SK-N-SH (cell line): ENCODE measurements at regions not wholly inside any gene's neighbourhood (a gene's known extent, or its start where the extent isn't known, plus 50 kb on each side); places are given as distances from the start of the nearest gene placed in this dataset.

Experiments
- CTCF ChIA-PET: fragments of 300-600, 350-600 bp; formaldehyde crosslinking; extraction: SDS; loops from one replicate; lab custom pipeline; 2021; lab: Yijun Ruan, JAX
- POLR2A ChIA-PET: fragments of 350-600 bp; sonication (Branson Sonifier 250); formaldehyde crosslinking; extraction: SDS; loops from one replicate; lab custom pipeline; 2020; ENCODE audit warnings: antibody characterized with exemption, inconsistent platforms; lab: Yijun Ruan, JAX
- DNase-seq: peaks from one replicate; pipeline ENCODE4 v3.0.0; 2012
- H2AFZ ChIP-seq: fragments of 200-600 bp; sonication (generic); 2 replicates; pipeline ENCODE4 v1.8.1; 2016; ENCODE audit warnings: antibody characterized with exemption, mild to moderate bottlenecking, low read depth
- H3F3A ChIP-seq: fragments of 200-600 bp; sonication (generic); replicated peaks from 2 replicates; pipeline ENCODE3; 2016; ENCODE audit warnings: antibody characterized with exemption, mild to moderate bottlenecking; ENCODE audit not compliant: insufficient read depth
- H3K27ac ChIP-seq, 2 experiments: fragments of 200-500 bp in 1 of 2; fragments of 200-600 bp in 1 of 2; sonication (Bioruptor generic) in 1 of 2; sonication (generic), shearing (Covaris generic) in 1 of 2; 2 replicates each; pipeline versions ENCODE4 v1.5.1 to v1.6.1; 2014 to 2016; ENCODE audit warnings: low read depth in 2 of 2, inconsistent platforms in 1 of 2, low read length in 1 of 2, mild to moderate bottlenecking in 1 of 2, mixed read lengths in 1 of 2
- H3K27me3 ChIP-seq: fragments of 200-600 bp; sonication (generic), shearing (Covaris generic); 2 replicates; pipeline ENCODE4 v1.6.1; 2016; ENCODE audit warnings: mixed run types; ENCODE audit not compliant: insufficient read depth
- H3K36me3 ChIP-seq, 2 experiments: fragments of 200-500 bp in 1 of 2; fragments of 200-600 bp in 1 of 2; sonication (Bioruptor generic) in 1 of 2; sonication (generic) in 1 of 2; replicated peaks in 1 of 2; 2 replicates each; pipeline versions ENCODE3 to v1.5.1; 2014 to 2016; ENCODE audit warnings: low read length in 1 of 2, mild to moderate bottlenecking in 1 of 2; ENCODE audit not compliant: insufficient read depth in 2 of 2, control insufficient read depth in 1 of 2
- H3K4me1 ChIP-seq, 2 experiments: fragments of 200-500 bp in 1 of 2; fragments of 200-600 bp in 1 of 2; sonication (Bioruptor generic) in 1 of 2; sonication (generic), shearing (Covaris generic) in 1 of 2; 2 replicates each; pipeline versions ENCODE4 v1.5.1 to v1.6.1; 2014 to 2016; ENCODE audit warnings: low read depth in 1 of 2, low read length in 1 of 2, mixed run types in 1 of 2; ENCODE audit not compliant: insufficient read depth in 2 of 2, control insufficient read depth in 1 of 2
- H3K4me2 ChIP-seq: fragments of 200-600 bp; sonication (generic), shearing (Covaris generic); 2 replicates; pipeline ENCODE4 v1.6.1; 2017; ENCODE audit warnings: mixed run types
- H3K4me3 ChIP-seq, 2 experiments: fragments of 200-500 bp in 1 of 2; fragments of 200-600 bp in 1 of 2; sonication (Bioruptor generic) in 1 of 2; sonication (generic), shearing (Covaris generic) in 1 of 2; 2 replicates each; pipeline versions ENCODE4 v1.5.1 to v1.8.1; 2014 to 2016; ENCODE audit warnings: low read depth in 2 of 2, inconsistent platforms in 1 of 2, low read length in 1 of 2, mild to moderate bottlenecking in 1 of 2, mixed read lengths in 1 of 2, moderate library complexity in 1 of 2
- H3K79me2 ChIP-seq: fragments of 200-600 bp; sonication (generic); 2 replicates; pipeline ENCODE4 v1.8.1; 2017; ENCODE audit warnings: mild to moderate bottlenecking; ENCODE audit not compliant: insufficient read depth
- H3K9ac ChIP-seq: fragments of 200-600 bp; sonication (generic); 2 replicates; pipeline ENCODE4 v1.6.1; 2017; ENCODE audit warnings: mixed run types
- H3K9me2 ChIP-seq: fragments of 200-600 bp; sonication (generic); 2 replicates; pipeline ENCODE4 v1.6.1; 2017; ENCODE audit warnings: mixed run types
- H3K9me3 ChIP-seq: fragments of 200-600 bp; sonication (generic); 2 replicates; pipeline ENCODE4 v1.6.1; 2017; ENCODE audit warnings: mixed run types, mild to moderate bottlenecking, moderate library complexity
- H4K20me1 ChIP-seq: fragments of 200-600 bp; sonication (generic); 2 replicates; pipeline ENCODE4 v1.6.1; 2017; ENCODE audit warnings: mild to moderate bottlenecking, mixed run types; ENCODE audit not compliant: insufficient read depth
- CHD2 ChIP-seq: fragments of 150-350 bp; IDR thresholded peaks from 2 replicates; pipeline ENCODE4 v1.6.1; 2018; ENCODE audit warnings: low read length; ENCODE audit not compliant: partially characterized antibody
- EP300 ChIP-seq, 2 experiments: IDR thresholded peaks; 2 replicates each; pipeline versions ENCODE4 v1.4.0 to v1.6.1; 2012; ENCODE audit warnings: borderline replicate concordance in 1 of 2, low read depth in 1 of 2, low read length in 1 of 2
- EZH2phosphoT487 ChIP-seq: fragments of 200-600 bp; sonication (generic); IDR thresholded peaks from 2 replicates; pipeline ENCODE4 v1.6.1; 2017; ENCODE audit warnings: low read depth, mixed run types, mild to moderate bottlenecking, antibody characterized with exemption, moderate library complexity, borderline replicate concordance
- FOSL2 ChIP-seq: IDR thresholded peaks from 2 replicates; pipeline ENCODE4 v1.4.0; 2012; ENCODE audit warnings: low read depth, mild to moderate bottlenecking, moderate library complexity, borderline replicate concordance
- FOXJ3 ChIP-seq: sonication (generic); formaldehyde crosslinking; IDR thresholded peaks from 2 replicates; pipeline ENCODE4 v1.5.1; 2020; ENCODE audit warnings: mild to moderate bottlenecking, missing genetic modification reagents
- MXI1 ChIP-seq: IDR thresholded peaks from 2 replicates; pipeline ENCODE4 v1.6.1; 2012; ENCODE audit warnings: mild to moderate bottlenecking, low read depth, low read length, improper control_type of control experiment
- NFIC ChIP-seq: IDR thresholded peaks from 2 replicates; pipeline ENCODE4 v1.4.0; 2012; ENCODE audit warnings: borderline replicate concordance
- PBX3 ChIP-seq: IDR thresholded peaks from 2 replicates; pipeline ENCODE4; 2012
- POLR2AphosphoS5 ChIP-seq: IDR thresholded peaks from 2 replicates; pipeline ENCODE4 v1.6.1; 2012; ENCODE audit warnings: low read depth, low read length
- RAD21 ChIP-seq: IDR thresholded peaks from 2 replicates; pipeline ENCODE4 v1.6.1; 2012; ENCODE audit warnings: mild to moderate bottlenecking, low read length
- RXRA ChIP-seq: IDR thresholded peaks from 2 replicates; pipeline ENCODE4 v1.4.0; 2012; ENCODE audit warnings: low read depth, mild to moderate bottlenecking, borderline replicate concordance
- SIN3A ChIP-seq: IDR thresholded peaks from 2 replicates; pipeline ENCODE4 v1.6.1; 2012; ENCODE audit warnings: low read depth, mild to moderate bottlenecking, low read length, moderate library complexity, borderline replicate concordance
- TAF1 ChIP-seq: IDR thresholded peaks from 2 replicates; pipeline ENCODE4 v1.6.1; 2012; ENCODE audit warnings: low read depth, mild to moderate bottlenecking, low read length, moderate library complexity, borderline replicate concordance
- TCF12 ChIP-seq: IDR thresholded peaks from 2 replicates; pipeline ENCODE4 v1.4.0; 2012
- USF1 ChIP-seq: IDR thresholded peaks from 2 replicates; pipeline ENCODE4 v1.4.0; 2012; ENCODE audit warnings: low read depth, borderline replicate concordance
- USF2 ChIP-seq: fragments of 150-350 bp; IDR thresholded peaks from 2 replicates; pipeline ENCODE4 v1.6.1; 2017; ENCODE audit warnings: antibody characterized with exemption, low read length, low read depth, borderline replicate concordance
- YY1 ChIP-seq: IDR thresholded peaks from 2 replicates; pipeline ENCODE4 v1.4.0; 2012; ENCODE audit warnings: low read depth, mild to moderate bottlenecking
- ZBTB33 ChIP-seq: IDR thresholded peaks from 2 replicates; pipeline ENCODE4 v1.4.0; 2012; ENCODE audit warnings: low read depth, borderline replicate concordance
- WGBS: methylation state at CpG from one replicate; pipeline ENCODE4 v1.1.6; 2017; ENCODE audit warnings: low lambda C conversion rate; 5-methylcytosine and 5-hydroxymethylcytosine counted together
- TF ChIP-seq, protein P1 (sequence below): fragments of 150-350 bp; IDR thresholded peaks from 2 replicates; pipeline ENCODE4 v1.6.1; 2016; ENCODE audit warnings: mild to moderate bottlenecking, low read depth, low read length

DNA sequence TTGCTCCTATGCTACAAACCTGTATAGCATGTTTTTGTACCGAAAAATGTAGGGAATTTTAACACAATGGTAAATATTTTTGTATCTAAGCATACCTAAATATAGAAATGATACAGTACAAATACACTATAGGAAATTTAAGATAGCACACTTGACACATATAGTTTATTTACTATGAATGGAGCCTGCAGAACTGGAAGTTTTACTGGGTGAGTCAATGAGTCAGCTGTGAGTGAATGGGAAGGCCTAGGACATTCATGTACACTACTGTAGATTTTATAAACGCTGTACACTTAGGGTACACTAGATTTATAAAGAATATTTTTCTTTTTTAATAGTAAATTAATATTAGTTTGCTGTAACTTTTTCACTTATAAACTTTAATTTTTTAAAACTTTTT, 707.7 kb upstream of the EPHA6 start:
- Histone ChIP-seq H3K9me3 (no peaks in the 10 kb centered on the region), H3K4me2 (no peak overlapping the region), H3K4me1 (no peaks in the 10 kb centered on the region), H3K9ac (no peak overlapping the region), H3K9me2 (no peaks in the 10 kb centered on the region), H3K27me3 (no peaks in the 10 kb centered on the region), H3K4me3 (no peak overlapping the region), H3K36me3 (no peaks in the 10 kb centered on the region), H4K20me1 (no peaks in the 10 kb centered on the region), H3K27ac (no peak overlapping the region), H3F3A (no peaks in the 10 kb centered on the region), H3K79me2 (no peaks in the 10 kb centered on the region), H2AFZ (no peak overlapping the region)
- TF ChIP-seq FOSL2 (no peak), EP300 (IDR thresholded peaks at IDR 0.05; ENCODE audit: borderline replicate concordance in 1 of 2, low read depth in 1 of 2, low read length in 1 of 2) (no peak), YY1 (no peak), POLR2AphosphoS5 (no peak), EZH2phosphoT487 (no peak), MXI1 (no peak), RXRA (no peak), FOXJ3 (CRISPR knock-in tag) (no peak), PBX3 (no peak), USF2 (no peak), SIN3A (no peak), USF1 (no peak), TAF1 (no peak), NFIC (no peak), ZBTB33 (no peak), RAD21 (no peak), CHD2 (no peak), TCF12 (no peak)
- TF ChIP-seq, protein P1, sequence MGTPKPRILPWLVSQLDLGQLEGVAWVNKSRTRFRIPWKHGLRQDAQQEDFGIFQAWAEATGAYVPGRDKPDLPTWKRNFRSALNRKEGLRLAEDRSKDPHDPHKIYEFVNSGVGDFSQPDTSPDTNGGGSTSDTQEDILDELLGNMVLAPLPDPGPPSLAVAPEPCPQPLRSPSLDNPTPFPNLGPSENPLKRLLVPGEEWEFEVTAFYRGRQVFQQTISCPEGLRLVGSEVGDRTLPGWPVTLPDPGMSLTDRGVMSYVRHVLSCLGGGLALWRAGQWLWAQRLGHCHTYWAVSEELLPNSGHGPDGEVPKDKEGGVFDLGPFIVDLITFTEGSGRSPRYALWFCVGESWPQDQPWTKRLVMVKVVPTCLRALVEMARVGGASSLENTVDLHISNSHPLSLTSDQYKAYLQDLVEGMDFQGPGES: no peak
- 2% methylated on average over 2 of the region's 2 CpGs for WGBS
- DNase-seq: no peak
- CTCF ChIA-PET: no interaction called here
- POLR2A ChIA-PET: no interaction called here
